GM23338 (cell line): ENCODE measurements at regions not wholly inside any gene's neighbourhood (a gene's known extent, or its start where the extent isn't known, plus 50 kb on each side); places are given as distances from the start of the nearest gene placed in this dataset.
A peak's percentile ranks its signal among the peaks of the same experiment; 100 is the strongest.

Source experiments
- ATAC-seq: fragments of 200-7000 bp; cut with Tn5 transposase; 3 replicates; pipeline ENCODE4 v1.9.1; 2020
- DNase-seq: peaks from one replicate; pipeline ENCODE4 v3.0.0-alpha.2; 2015; ENCODE audit warnings: low spot score
- H2AFZ ChIP-seq: fragments of 200-600 bp; sonication (generic); 2 replicates; pipeline ENCODE4 v1.8.0; 2016; ENCODE audit warnings: antibody characterized with exemption, mild to moderate bottlenecking, moderate library complexity
- H3F3A ChIP-seq: fragments of 200-600 bp; sonication (generic); replicated peaks from 2 replicates; pipeline ENCODE4 v1.8.0; 2017; ENCODE audit warnings: antibody characterized with exemption, mixed run types, low read depth
- H3K27ac ChIP-seq: fragments of 200-600 bp; sonication (generic); 2 replicates; pipeline ENCODE4 v1.6.1; 2016; ENCODE audit warnings: low read depth
- H3K27me3 ChIP-seq: fragments of 200-600 bp; sonication (generic); 2 replicates; pipeline ENCODE4 v1.8.0; 2016; ENCODE audit warnings: mild to moderate bottlenecking, mixed run types, moderate library complexity; ENCODE audit not compliant: insufficient read depth
- H3K36me3 ChIP-seq: fragments of 200-600 bp; sonication (generic); 2 replicates; pipeline ENCODE4 v1.8.0; 2016; ENCODE audit warnings: mild to moderate bottlenecking; ENCODE audit not compliant: insufficient read depth
- H3K4me1 ChIP-seq: fragments of 200-600 bp; sonication (generic); 2 replicates; pipeline ENCODE4 v1.8.0; 2016; ENCODE audit warnings: mild to moderate bottlenecking, moderate library complexity; ENCODE audit not compliant: insufficient read depth
- H3K4me2 ChIP-seq: fragments of 200-600 bp; sonication (generic); 2 replicates; pipeline ENCODE4 v1.7.1; 2017; ENCODE audit warnings: mixed run types
- H3K4me3 ChIP-seq: fragments of 200-600 bp; sonication (generic); 2 replicates; pipeline ENCODE4 v1.6.1; 2016; ENCODE audit warnings: mixed run types
- H3K79me2 ChIP-seq: fragments of 200-600 bp; sonication (generic); replicated peaks from 2 replicates; pipeline ENCODE4 v1.8.0; 2017; ENCODE audit warnings: mild to moderate bottlenecking; ENCODE audit not compliant: insufficient read depth
- H3K9me2 ChIP-seq: fragments of 200-600 bp; sonication (generic); 2 replicates; pipeline ENCODE4 v1.8.0; 2017; ENCODE audit not compliant: insufficient read depth
- H4K20me1 ChIP-seq: fragments of 200-600 bp; sonication (generic); replicated peaks from 2 replicates; pipeline ENCODE4 v1.8.0; 2017; ENCODE audit warnings: mild to moderate bottlenecking; ENCODE audit not compliant: insufficient read depth
- H3K27ac Mint-ChIP-seq: 2 replicates; pipeline ENCODE4 v1.8.0; 2020; ENCODE audit warnings: inconsistent platforms, mild to moderate bottlenecking, moderate library complexity, mixed read lengths
- H3K27me3 Mint-ChIP-seq: 3 replicates; pipeline ENCODE4 v1.8.0; 2022; ENCODE audit warnings: low read depth, mild to moderate bottlenecking, moderate library complexity, mixed read lengths, inconsistent platforms; ENCODE audit not compliant: insufficient read depth, poor library complexity
- H3K36me3 Mint-ChIP-seq: 3 replicates; pipeline ENCODE4 v1.8.0; 2021; ENCODE audit warnings: low read depth, mild to moderate bottlenecking, inconsistent platforms, moderate library complexity, mixed read lengths
- H3K4me1 Mint-ChIP-seq: 3 replicates; pipeline ENCODE4 v1.8.0; 2020; ENCODE audit warnings: mild to moderate bottlenecking, inconsistent platforms, mixed read lengths
- H3K4me3 Mint-ChIP-seq: 3 replicates; pipeline ENCODE4 v1.8.0; 2021; ENCODE audit warnings: moderate library complexity, mild to moderate bottlenecking, inconsistent platforms, mixed read lengths
- H3K9me3 Mint-ChIP-seq: 3 replicates; pipeline ENCODE4 v1.8.0; 2020; ENCODE audit warnings: moderate library complexity, mild to moderate bottlenecking, inconsistent platforms, mixed read lengths
- CTCF ChIP-seq, 2 experiments: fragments of 200-600 bp in 1 of 2; sonication (generic) in 1 of 2; conservative IDR thresholded peaks; 2 replicates each; pipeline versions ENCODE4 v1.5.1 to v1.6.1; 2016 to 2017; ENCODE audit warnings: antibody characterized with exemption in 2 of 2, low read depth in 2 of 2, mild to moderate bottlenecking in 2 of 2, moderate library complexity in 1 of 2
- ETS1 ChIP-seq: IDR thresholded peaks from 2 replicates; pipeline ENCODE4 v1.6.1; 2016; ENCODE audit warnings: antibody characterized with exemption
- JUNB ChIP-seq: IDR thresholded peaks from one replicate; pipeline ENCODE4 v1.6.1; 2016; ENCODE audit warnings: antibody characterized with exemption; ENCODE audit not compliant: unreplicated experiment
- POLR2AphosphoS5 ChIP-seq: IDR thresholded peaks from 2 replicates; pipeline ENCODE4 v1.6.1; 2016; ENCODE audit warnings: antibody characterized with exemption, low read depth
- REST ChIP-seq: IDR thresholded peaks from one replicate; pipeline ENCODE4 v1.6.1; 2018; ENCODE audit warnings: antibody characterized with exemption; ENCODE audit not compliant: unreplicated experiment
- STAT1 ChIP-seq: IDR thresholded peaks from one replicate; pipeline ENCODE4 v1.6.1; 2016; ENCODE audit warnings: antibody characterized with exemption; ENCODE audit not compliant: unreplicated experiment
- ZNF462 ChIP-seq: fragments of 250-450 bp; sonication (Bioruptor Pico); IDR thresholded peaks from 2 replicates; pipeline ENCODE4 v1.5.0; 2020; ENCODE audit warnings: mild to moderate bottlenecking, moderate library complexity

GRCh38 chr18:68623342-68623741 lies 91.6 kb downstream of the TMX3 start:
- no peaks in the 10 kb centered on the region for H3K36me3 Mint-ChIP-seq

More at GRCh38 chr18:68623342-68623741, 91.6 kb downstream of the TMX3 start:
- no peaks in the 10 kb centered on the region for H4K20me1 ChIP-seq
- no peak overlapping the region for H3K4me2 ChIP-seq
- H3K4me3 ChIP-seq, result no peak overlapping the region
- H3K27ac ChIP-seq, result no peak overlapping the region
- TF ChIP-seq CTCF (conservative IDR thresholded peaks at IDR 0.05; ENCODE audit: low read depth in 2 of 2), result peak; percentile 88 to 98
- TF ChIP-seq REST, result no peak
- TF ChIP-seq POLR2AphosphoS5, result no peak
- no peak for TF ChIP-seq ETS1
- TF ChIP-seq STAT1, result no peak
- TF ChIP-seq JUNB, result no peak
- TF ChIP-seq ZNF462 (CRISPR knock-in tag), result no peak
- ATAC-seq (peak; percentile 77), DNase-seq (peak; percentile 87)
- Mint-ChIP-seq H3K4me1 (no peaks in the 10 kb centered on the region; the same call in 2 of the 3 replicates), H3K9me3 (no peaks in the 10 kb centered on the region; the same call in 2 of the 3 replicates), H3K4me3 (no peak overlapping the region), H3K27me3 (no peaks in the 10 kb centered on the region), H3K27ac (no peak overlapping the region)
- H3F3A ChIP-seq, result no peaks in the 10 kb centered on the region
- H2AFZ ChIP-seq, result no peak overlapping the region
- no peaks in the 10 kb centered on the region for H3K9me2 ChIP-seq
- H3K4me1 ChIP-seq, result no peaks in the 10 kb centered on the region
- H3K27me3 ChIP-seq, result no peaks in the 10 kb centered on the region
- no peaks in the 10 kb centered on the region for H3K79me2 ChIP-seq
- no peaks in the 10 kb centered on the region for H3K36me3 ChIP-seq
